Activated T-cell treated with anti-CD3 and anti-CD28 coated beads, Interleukin-2, amount 50 U/mL, for 72 hours (primary cell): ENCODE measurements at regions not wholly inside any gene's neighbourhood (a gene's known extent, or its start where the extent isn't known, plus 50 kb on each side); places are given as distances from the start of the nearest gene placed in this dataset.
"Not testable (repeated sequence)": the region's sequence is repeated elsewhere in the genome, so short reads cannot be mapped to it uniquely, and the experiment has no call there.

ENCODE experiments used
- ATAC-seq, 2 donors: fragments of 150-1000 bp; cut with Tn5 transposase; replicated peaks in 1 of 2; 2 replicates each; pipeline ENCODE4 v1.10.0; 2021; ENCODE audit warnings: moderate library complexity in 2 of 2, mild to moderate bottlenecking in 1 of 2
- DNase-seq, 2 donors: peaks; one replicate each; pipeline ENCODE4 v3.0.0; 2021 to 2022; ENCODE audit warnings: mixed read lengths in 1 of 2
- H3K27ac Mint-ChIP-seq: one replicate; pipeline ENCODE4 v1.8.0; 2022; ENCODE audit warnings: mild to moderate bottlenecking, moderate library complexity, mixed read lengths
- H3K27me3 Mint-ChIP-seq: one replicate; pipeline ENCODE4 v1.8.0; 2022; ENCODE audit warnings: low read depth, mixed read lengths
- H3K36me3 Mint-ChIP-seq, 2 donors: one replicate each; pipeline ENCODE4 v1.8.0; 2022; ENCODE audit warnings: mixed read lengths in 2 of 2, mild to moderate bottlenecking in 1 of 2; ENCODE audit not compliant: insufficient read depth in 2 of 2
- H3K4me1 Mint-ChIP-seq: one replicate; pipeline ENCODE4 v1.8.0; 2022; ENCODE audit warnings: low read depth, mixed read lengths
- H3K4me3 Mint-ChIP-seq, 2 donors: one replicate each; pipeline ENCODE4 v1.8.0; 2022; ENCODE audit warnings: mild to moderate bottlenecking in 2 of 2, mixed read lengths in 2 of 2, moderate library complexity in 2 of 2
- H3K9me3 Mint-ChIP-seq, 2 donors: one replicate each; pipeline ENCODE4 v1.8.0; 2022; ENCODE audit warnings: mixed read lengths in 2 of 2

DNA sequence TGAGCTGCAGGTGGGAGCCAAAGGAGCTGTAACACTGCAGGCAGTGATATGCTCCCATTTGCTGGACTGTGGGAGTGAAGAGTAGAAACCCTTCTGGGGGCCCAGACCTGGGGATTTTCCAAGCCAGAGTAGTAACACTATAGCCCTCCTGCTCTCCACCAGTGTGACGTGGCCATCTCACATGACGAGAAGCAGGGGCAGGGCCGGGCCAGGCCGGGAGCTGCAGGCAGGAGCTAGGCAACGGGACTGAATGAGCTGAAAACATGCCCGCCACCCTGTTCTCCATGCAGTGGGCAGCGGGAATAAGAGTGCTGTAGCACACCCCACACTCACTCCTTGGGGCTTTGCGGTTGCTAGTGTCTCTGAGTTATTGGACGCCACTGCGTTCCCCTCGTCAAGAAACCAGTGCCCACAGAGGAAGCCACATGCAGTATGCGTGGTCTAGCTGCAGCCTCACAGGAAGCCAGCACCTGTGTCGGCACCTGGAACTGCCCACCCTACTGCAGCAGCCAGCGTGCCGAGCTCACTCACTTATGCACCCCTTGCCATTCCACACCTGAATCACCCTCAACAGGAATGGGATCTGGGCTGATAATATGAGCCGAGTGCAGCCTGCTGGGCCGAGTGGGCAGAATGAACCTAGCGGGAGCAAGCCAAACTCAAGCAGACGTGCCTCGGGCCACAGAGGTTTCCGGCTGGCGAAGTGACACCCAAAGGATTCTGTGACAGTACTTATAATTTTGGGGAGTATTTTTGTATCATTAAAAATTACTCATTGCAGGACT lies 1389.6 kb downstream of the KCNT2 start:
- peaks cover 2 to 3% of the 10 kb centered on the region in 2 donors for H3K9me3 Mint-ChIP-seq
- H3K4me1 Mint-ChIP-seq, result no peaks in the 10 kb centered on the region

DNA sequence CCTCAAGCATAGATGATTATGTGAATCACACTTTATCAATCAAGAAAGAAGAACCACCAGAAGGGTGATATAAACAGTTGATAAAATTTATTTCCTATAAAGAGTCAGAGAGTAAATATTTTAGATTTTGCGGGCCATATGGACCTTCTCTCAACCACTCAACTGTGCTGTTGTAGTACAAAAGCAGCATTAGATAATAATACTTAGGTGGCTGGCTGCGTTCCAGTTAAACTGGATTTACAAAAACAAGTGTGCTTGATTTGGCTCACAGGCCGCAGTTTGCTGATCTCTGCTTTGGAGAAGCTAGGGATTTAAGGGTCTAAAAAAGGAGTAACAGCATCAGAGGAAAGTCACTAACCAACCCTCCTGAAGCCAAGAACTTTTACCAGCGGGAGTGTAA lies 1406.0 kb downstream of the KCNT2 start:
- DNase-seq (no peak), ATAC-seq (no peak)
- H3K4me1 Mint-ChIP-seq, result no peaks in the 10 kb centered on the region
- H3K36me3 Mint-ChIP-seq, result no peaks in the 10 kb centered on the region
- no peak overlapping the region for H3K4me3 Mint-ChIP-seq
- no peak overlapping the region for H3K27ac Mint-ChIP-seq
- H3K27me3 Mint-ChIP-seq, result no peaks in the 10 kb centered on the region
- no peaks in the 10 kb centered on the region for H3K9me3 Mint-ChIP-seq

More for the DNA sequence above, 1389.6 kb downstream of the KCNT2 start:
- no peak overlapping the region for H3K27ac Mint-ChIP-seq
- no peak for DNase-seq
- no peak overlapping the region for H3K4me3 Mint-ChIP-seq
- no peak for ATAC-seq
- H3K27me3 Mint-ChIP-seq, result no peaks in the 10 kb centered on the region
- no peaks in the 10 kb centered on the region for H3K36me3 Mint-ChIP-seq

DNA sequence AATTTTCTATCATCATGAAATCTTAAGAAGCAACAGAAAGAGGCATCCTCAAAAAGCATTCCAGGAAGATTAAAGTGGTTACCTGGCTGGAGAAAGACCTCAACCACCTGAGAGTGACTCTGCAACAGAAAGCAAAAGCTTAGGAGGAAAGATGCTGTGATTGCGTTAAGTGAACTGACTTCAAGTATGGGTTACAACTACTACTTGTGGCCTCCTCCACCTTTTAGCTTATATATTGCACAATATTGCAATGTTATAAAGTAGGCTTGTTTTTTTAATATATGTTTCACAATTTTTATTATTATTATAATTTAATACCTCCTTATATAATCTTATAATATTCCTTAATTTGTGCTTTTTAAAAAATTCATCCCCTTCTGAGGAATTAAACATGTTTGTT lies 1407.5 kb downstream of the KCNT2 start:
- no peaks in the 10 kb centered on the region for H3K36me3 Mint-ChIP-seq
- H3K4me3 Mint-ChIP-seq, result no peak overlapping the region
- H3K4me1 Mint-ChIP-seq, result peaks cover 6% of the 10 kb centered on the region
- H3K27me3 Mint-ChIP-seq, result no peaks in the 10 kb centered on the region
- DNase-seq, result no peak
- H3K9me3 Mint-ChIP-seq, result no peaks in the 10 kb centered on the region
- ATAC-seq, result no peak
- H3K27ac Mint-ChIP-seq, result no peak overlapping the region

GRCh38 chr1:195197116-195197515 lies 1411.1 kb downstream of the KCNT2 start:
- H3K27ac Mint-ChIP-seq, result no peak overlapping the region
- peaks cover 15% of the 10 kb centered on the region for H3K27me3 Mint-ChIP-seq
- H3K36me3 Mint-ChIP-seq, result peaks cover 0 to 3% of the 10 kb centered on the region in 2 donors
- H3K4me3 Mint-ChIP-seq, result no peak overlapping the region
- H3K9me3 Mint-ChIP-seq, result peaks cover 0 to 2% of the 10 kb centered on the region in 2 donors
- peaks cover 14% of the 10 kb centered on the region for H3K4me1 Mint-ChIP-seq
- DNase-seq (no peak), ATAC-seq (no peak)

DNA sequence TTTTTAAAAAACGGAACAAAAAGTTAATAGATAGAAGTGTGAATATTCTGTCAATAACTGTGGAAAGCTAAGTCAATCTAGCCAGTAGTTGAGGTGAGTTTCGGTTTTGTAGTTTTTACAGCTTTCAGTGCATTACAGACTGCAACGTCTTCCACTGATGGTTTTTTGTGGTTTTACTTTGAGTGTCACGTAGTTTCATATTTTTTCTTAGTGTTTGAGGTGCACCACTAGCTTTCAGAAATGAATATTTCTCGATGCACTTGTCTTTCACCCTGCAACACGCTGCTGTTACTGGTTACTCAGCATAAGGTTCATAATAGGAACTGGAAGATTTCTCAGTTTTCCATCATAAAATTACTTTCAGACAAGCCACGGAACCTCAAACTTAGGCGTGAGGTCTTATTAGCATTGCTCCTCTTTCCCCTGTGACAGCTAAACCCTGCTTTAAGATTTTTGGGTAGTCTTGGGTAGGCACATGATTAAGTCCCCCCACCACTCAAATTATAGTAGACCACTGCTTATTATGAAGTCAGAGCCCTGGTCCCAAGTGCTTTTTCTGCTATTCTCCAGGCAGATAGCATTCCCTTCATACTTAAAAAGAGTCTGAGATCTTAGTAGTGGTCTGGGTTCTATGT lies 1412.7 kb downstream of the KCNT2 start:
- Mint-ChIP-seq H3K36me3 (peaks cover 0 to 3% of the 10 kb centered on the region in 2 donors), H3K4me3 (peak overlapping the region in 1 of 2 donors; percentile 33), H3K27ac (peak overlapping the region; percentile 67), H3K27me3 (peaks cover 27% of the 10 kb centered on the region), H3K9me3 (peaks cover 0 to 2% of the 10 kb centered on the region in 2 donors), H3K4me1 (peaks cover 14% of the 10 kb centered on the region)
- peak; percentile 25 to 34 for DNase-seq
- ATAC-seq, result peak; percentile 91 to 97

DNA sequence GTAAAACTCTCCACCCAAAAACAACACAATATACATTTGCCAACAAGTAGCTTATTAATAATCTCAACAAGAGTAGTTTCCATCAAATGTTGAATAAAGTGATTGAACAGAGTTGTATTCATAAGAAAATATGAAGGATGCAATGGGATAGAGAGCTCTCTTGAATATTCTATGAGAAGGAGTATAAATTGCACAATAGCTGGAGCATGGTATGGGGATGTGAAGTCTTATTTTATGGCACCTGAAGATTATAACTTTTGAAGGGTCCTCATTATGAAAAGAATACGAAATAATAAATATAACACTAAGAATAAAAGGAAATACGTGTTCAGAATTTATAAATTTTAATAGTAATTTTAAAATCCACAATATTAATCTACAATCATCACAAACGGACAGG lies 1415.1 kb downstream of the KCNT2 start:
- Mint-ChIP-seq H3K4me1 (peaks cover 14% of the 10 kb centered on the region), H3K27ac (no peak overlapping the region), H3K4me3 (no peak overlapping the region), H3K9me3 (peaks cover 0 to 2% of the 10 kb centered on the region in 2 donors), H3K27me3 (peaks cover 29% of the 10 kb centered on the region), H3K36me3 (peaks cover 0 to 3% of the 10 kb centered on the region in 2 donors)
- no peak for ATAC-seq
- no peak for DNase-seq

GRCh38 chr1:195188821-195189220 lies 1419.4 kb downstream of the KCNT2 start:
- no peaks in the 10 kb centered on the region for H3K9me3 Mint-ChIP-seq
- no peaks in the 10 kb centered on the region for H3K36me3 Mint-ChIP-seq
- ATAC-seq (no peak), DNase-seq (no peak)
- H3K27me3 Mint-ChIP-seq, result peaks cover 22% of the 10 kb centered on the region
- H3K4me3 Mint-ChIP-seq, result no peak overlapping the region
- no peaks in the 10 kb centered on the region for H3K4me1 Mint-ChIP-seq
- H3K27ac Mint-ChIP-seq, result no peak overlapping the region

- H3K4me1 Mint-ChIP-seq, result no peaks in the 10 kb centered on the region
- no peaks in the 10 kb centered on the region for H3K9me3 Mint-ChIP-seq
- no peak for DNase-seq
- H3K36me3 Mint-ChIP-seq, result no peaks in the 10 kb centered on the region
- no peak overlapping the region for H3K27ac Mint-ChIP-seq
- ATAC-seq, result no peak
- no peak overlapping the region for H3K4me3 Mint-ChIP-seq
- H3K27me3 Mint-ChIP-seq, result peaks cover 13% of the 10 kb centered on the region
Observed at GRCh38 chr1:195186544-195186943, 1421.7 kb downstream of the KCNT2 start.

DNA sequence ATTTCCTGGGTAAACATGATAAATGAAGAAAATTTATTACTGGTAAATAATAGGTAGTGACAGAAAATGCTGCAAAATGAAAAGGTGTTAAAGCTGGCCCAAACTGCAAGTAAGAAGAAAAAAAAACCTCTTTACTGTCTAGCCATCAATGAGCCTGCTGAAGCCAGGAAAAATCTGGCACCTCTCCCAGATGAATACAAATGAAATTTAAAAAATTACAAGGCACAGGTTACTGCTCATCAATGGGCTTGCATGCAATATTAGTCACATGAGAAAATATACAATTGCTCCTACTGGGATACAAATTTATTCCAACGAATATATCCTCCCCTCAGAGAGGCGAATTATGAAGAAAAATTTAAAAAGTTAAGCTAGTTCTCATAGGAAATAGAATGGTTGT lies 1422.5 kb downstream of the KCNT2 start:
- peaks cover 5% of the 10 kb centered on the region for H3K27me3 Mint-ChIP-seq
- H3K9me3 Mint-ChIP-seq, result no peaks in the 10 kb centered on the region
- ATAC-seq (no peak), DNase-seq (no peak)
- no peaks in the 10 kb centered on the region for H3K36me3 Mint-ChIP-seq
- no peaks in the 10 kb centered on the region for H3K4me1 Mint-ChIP-seq
- no peak overlapping the region for H3K4me3 Mint-ChIP-seq
- H3K27ac Mint-ChIP-seq, result no peak overlapping the region

DNA sequence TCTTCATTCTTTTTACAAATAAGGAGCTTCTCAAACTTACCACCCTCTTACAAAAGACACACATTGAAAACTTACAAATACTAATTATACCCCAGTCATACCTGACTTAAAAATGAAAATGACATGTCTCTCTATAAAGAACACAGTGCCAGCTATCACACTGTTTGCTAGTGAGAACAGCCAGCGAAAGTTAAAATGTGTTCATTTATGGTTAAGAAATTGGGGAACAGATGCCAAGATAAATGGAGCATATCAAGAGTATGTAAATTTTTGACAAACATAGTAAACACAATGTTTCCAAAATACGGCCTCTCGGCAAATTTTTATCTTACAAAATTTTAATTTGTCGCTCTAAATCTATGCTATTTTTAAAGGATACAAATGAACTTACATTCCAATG lies 1422.9 kb downstream of the KCNT2 start:
- DNase-seq, result no peak
- Mint-ChIP-seq H3K36me3 (no peaks in the 10 kb centered on the region), H3K4me3 (no peak overlapping the region), H3K4me1 (no peaks in the 10 kb centered on the region), H3K9me3 (no peaks in the 10 kb centered on the region), H3K27me3 (peaks cover under 1% of the 10 kb centered on the region), H3K27ac (no peak overlapping the region)
- ATAC-seq, result no peak

GRCh38 chr1:195173753-195174152 lies 1434.5 kb downstream of the KCNT2 start:
- Mint-ChIP-seq H3K4me3 (no peak overlapping the region), H3K27ac (no peak overlapping the region), H3K9me3 (peaks cover 0 to 3% of the 10 kb centered on the region in 2 donors), H3K4me1 (no peaks in the 10 kb centered on the region), H3K27me3 (no peaks in the 10 kb centered on the region), H3K36me3 (no peaks in the 10 kb centered on the region)
- no peak for DNase-seq
- no peak for ATAC-seq

- not testable (repeated sequence) for H3K4me1 Mint-ChIP-seq, H3K36me3 Mint-ChIP-seq, H3K27me3 Mint-ChIP-seq, H3K27ac Mint-ChIP-seq, H3K9me3 Mint-ChIP-seq, ATAC-seq, H3K4me3 Mint-ChIP-seq, DNase-seq
Observed at GRCh38 chr1:195159795-195160194, 1448.4 kb downstream of the KCNT2 start.

GRCh38 chr1:195158091-195158490 lies 1450.1 kb downstream of the KCNT2 start:
- no peaks in the 10 kb centered on the region for H3K9me3 Mint-ChIP-seq
- H3K4me1 Mint-ChIP-seq, result no peaks in the 10 kb centered on the region
- DNase-seq (no peak), ATAC-seq (no peak)
- H3K27ac Mint-ChIP-seq, result no peak overlapping the region
- no peak overlapping the region for H3K4me3 Mint-ChIP-seq
- no peaks in the 10 kb centered on the region for H3K36me3 Mint-ChIP-seq
- no peaks in the 10 kb centered on the region for H3K27me3 Mint-ChIP-seq

DNA sequence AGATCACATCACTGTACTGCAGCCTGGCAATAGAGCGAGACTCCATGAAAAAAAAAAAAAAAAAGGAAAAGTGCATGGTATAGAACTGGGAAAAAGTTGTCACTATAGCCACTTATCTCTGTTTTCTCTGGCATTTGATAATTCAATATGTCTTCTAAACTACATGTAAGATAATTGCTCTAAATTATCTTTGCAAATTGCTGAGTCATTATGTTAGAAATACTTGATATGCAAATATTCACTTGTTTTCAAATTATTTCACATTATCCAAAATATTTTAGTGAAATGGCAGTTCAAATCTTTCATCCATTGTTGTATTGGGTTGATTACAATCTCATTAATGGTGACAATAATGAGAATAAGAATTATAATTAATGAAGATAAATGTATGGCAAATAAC lies 1455.1 kb downstream of the KCNT2 start:
- Mint-ChIP-seq H3K4me3 (no peak overlapping the region), H3K27ac (no peak overlapping the region), H3K36me3 (no peaks in the 10 kb centered on the region), H3K4me1 (no peaks in the 10 kb centered on the region), H3K27me3 (no peaks in the 10 kb centered on the region), H3K9me3 (no peaks in the 10 kb centered on the region)
- ATAC-seq (no peak), DNase-seq (no peak)
